ENCODE measurements at regions not wholly inside any gene's neighbourhood (a gene's known extent, or its start where the extent isn't known, plus 50 kb on each side); places are given as distances from the start of the nearest gene placed in this dataset.

DNA sequence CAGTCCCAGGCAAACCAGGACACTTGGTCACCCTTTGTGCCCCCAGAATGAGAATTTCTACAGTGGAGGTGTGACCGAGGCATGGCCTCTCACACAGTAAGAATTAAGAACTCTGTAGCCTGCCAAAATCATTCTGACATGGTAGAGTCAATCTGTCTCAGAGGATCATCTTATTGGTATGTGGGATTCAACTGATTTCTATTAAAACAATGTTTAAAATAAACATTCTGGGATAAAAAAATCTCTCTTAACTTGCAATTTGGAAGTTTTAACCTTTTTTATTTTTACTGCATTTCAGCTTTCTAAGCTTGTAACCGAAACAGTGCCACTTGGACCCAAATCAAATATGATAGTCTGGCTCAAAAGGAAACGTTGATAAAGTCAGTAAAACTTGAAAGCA is 165.4 kb upstream of the LDB2 start:
- TF ChIP-seq, protein P1, sequence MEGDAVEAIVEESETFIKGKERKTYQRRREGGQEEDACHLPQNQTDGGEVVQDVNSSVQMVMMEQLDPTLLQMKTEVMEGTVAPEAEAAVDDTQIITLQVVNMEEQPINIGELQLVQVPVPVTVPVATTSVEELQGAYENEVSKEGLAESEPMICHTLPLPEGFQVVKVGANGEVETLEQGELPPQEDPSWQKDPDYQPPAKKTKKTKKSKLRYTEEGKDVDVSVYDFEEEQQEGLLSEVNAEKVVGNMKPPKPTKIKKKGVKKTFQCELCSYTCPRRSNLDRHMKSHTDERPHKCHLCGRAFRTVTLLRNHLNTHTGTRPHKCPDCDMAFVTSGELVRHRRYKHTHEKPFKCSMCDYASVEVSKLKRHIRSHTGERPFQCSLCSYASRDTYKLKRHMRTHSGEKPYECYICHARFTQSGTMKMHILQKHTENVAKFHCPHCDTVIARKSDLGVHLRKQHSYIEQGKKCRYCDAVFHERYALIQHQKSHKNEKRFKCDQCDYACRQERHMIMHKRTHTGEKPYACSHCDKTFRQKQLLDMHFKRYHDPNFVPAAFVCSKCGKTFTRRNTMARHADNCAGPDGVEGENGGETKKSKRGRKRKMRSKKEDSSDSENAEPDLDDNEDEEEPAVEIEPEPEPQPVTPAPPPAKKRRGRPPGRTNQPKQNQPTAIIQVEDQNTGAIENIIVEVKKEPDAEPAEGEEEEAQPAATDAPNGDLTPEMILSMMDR (conservative IDR thresholded peaks at IDR 0.05; ENCODE audit: low read depth, low read length): no peak
- no peak for TF ChIP-seq EZH2 (IDR thresholded peaks at IDR 0.05; ENCODE audit: low read length, unreplicated experiment)
- TF ChIP-seq EZH2phosphoT487 (IDR thresholded peaks at IDR 0.05; ENCODE audit: borderline replicate concordance, low read length): no peak
